Activated CD4-positive, CD25-positive, alpha-beta regulatory T cell (primary cell): ENCODE measurements at regions not wholly inside any gene's neighbourhood (a gene's known extent, or its start where the extent isn't known, plus 50 kb on each side); places are given as distances from the start of the nearest gene placed in this dataset.

ENCODE experiments used
- DNase-seq, 4 experiments: peaks; one replicate each; lab custom pipeline; 2025; lab: John Stamatoyannopoulos, UW

DNA sequence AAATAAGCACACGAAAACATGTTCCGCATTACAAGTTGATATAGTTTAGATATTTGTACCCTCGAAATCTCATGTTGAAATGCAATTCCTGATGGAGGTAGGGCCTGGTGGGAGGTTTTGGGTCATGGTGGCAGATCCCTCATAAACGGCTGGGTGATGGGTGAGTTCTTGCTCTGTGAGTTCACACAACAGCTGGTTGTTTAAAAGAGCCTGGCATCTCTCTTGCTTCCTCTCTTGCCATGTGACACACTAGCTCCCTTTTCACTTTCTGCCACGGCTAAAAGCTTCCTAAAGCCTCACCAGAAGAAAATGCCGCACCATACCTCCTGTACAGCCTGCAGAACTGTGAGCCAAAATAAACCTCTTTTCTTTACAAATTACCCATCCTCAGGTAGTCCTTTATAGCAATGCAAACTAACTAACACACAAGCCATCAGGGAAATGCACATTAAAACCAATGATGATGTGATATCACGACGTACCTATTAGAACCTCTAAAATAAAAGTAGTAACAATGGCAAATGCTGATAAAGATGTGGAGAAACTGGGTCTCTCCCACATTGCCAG is 188.5 kb downstream of the ANAPC1 start:
- DNase-seq: no peak

DNA sequence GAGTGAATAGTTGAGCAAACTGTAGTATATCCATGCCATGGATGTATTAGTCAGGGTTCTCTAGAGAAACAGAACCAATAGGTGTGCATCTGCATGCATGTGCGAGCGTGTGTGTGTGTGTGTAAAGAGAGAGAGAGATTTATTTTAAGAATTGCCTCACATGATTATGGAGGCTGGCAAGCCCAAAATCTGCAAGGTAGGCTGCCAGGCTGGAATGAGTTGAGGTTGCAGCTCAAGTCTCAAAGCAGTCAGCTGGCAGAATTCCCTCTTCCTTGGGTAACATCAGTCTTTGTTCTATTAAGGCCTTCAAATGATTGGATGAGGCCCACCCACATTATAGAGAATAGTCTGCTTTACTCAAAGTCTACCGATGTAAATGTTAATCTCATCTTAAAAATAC is 187.8 kb downstream of the ANAPC1 start:
- DNase-seq: no peak

DNA sequence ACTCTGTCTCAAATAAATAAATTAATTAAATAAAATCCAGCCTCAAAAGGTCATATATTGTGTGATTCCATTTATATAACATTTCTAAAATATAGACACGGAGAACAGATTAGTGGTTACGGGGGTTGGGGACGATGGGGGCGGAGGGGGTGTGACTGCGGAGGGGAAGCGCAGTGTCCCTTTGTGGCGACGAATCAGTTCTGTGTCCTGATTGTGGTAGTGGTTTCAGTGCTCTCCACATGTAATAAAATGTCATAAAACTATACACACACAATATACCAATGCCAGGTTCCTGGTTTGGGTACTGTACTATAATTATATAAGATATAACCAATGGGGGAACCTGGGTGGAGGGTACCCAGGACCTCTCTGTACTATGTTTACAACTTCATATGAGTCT is 186.4 kb downstream of the ANAPC1 start:
- no peak for DNase-seq

DNA sequence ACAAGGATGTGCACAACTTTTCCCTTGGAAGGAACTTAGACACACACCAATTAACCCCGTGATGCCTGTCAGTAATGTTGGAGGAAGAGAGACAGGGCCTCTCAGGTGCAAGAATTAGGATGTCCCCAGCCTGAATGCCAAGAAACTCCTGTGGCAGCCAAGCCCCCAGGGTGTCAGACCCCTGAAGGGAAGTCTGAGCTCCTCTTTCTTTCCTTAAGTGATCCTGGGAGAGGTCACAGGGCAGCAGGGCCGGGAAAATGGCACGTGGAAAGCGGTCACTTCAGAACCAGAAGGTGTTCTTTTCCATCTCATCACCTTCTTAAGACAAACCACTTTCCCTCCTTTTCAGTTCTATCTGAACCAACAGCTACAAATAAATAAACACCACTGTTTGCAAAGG is 185.9 kb downstream of the ANAPC1 start:
- no peak for DNase-seq

DNA sequence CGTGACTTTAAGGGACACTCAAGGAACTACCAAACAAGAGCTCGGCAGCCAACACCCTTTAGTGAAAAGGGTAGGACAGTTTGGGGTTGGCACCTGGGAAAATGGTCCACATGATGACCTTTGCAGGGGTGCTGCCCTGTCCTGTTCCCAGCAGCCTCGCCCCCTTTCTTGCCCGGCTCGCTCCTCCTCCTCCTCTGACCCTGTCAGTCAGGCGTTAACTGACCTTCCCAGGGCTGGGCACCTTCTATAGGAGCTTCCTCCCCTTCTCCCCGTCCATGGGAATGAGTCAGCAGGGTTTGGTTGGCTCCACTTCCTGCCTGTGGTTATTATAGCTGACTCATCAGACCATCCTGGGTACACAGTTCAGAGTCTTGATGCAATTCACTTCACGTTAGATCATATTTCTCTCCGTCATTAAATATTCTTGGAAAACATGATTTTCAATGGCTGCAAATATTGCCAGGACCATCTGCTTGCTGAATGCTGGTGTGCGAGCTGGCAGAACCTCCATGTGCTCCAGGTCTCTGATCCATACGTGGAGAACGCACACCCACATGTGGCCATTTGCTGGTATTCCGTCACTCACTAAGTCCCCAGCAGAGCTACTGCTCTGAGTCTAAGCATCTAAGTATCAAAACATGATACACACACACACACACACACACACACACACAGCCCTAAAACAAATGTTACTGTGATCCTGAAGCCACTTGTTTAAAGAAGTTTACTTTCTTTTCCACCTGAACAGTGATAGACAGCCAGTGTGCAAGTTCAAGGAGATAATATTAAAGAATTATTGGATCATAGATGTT is 185.0 kb downstream of the ANAPC1 start:
- peak in 3 of 4 experiments; percentile 6 to 30 (median 21) for DNase-seq

DNA sequence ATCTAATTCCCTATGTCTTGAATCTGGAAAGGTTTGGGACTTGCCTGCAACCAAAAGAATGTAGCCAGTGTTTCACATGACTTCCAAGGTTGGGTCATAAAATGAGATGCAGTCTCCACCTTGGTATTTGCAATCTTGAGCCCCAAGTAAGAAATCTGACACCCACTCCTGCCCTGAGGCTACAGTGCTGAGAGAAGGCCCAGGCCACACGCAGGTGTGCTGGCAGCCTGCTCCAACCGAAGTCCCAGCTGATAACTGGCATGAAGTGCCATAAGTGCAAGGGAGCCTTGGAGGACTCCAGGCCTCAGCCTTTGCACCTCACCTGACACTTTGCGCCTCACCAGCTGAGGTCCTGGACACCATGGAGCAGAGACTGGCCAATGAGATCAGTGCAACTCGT is 182.7 kb downstream of the ANAPC1 start:
- DNase-seq: no peak

DNA sequence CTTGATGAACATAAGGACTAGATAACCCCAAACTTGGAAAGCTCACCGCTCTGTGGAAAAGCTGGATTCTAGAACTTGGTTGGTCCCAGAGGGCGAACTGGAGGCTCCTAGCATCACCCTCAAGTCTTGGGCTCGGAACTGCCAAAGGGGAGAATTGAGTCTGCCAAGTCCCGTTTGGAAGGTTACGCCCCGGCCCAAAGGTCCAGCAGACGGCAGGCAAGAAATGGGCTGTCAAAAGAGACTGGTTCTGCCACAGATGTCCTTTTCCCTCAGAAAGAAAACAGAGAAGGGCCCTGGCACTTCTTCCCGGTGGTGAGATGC is 182.2 kb downstream of the ANAPC1 start:
- no peak for DNase-seq

DNA sequence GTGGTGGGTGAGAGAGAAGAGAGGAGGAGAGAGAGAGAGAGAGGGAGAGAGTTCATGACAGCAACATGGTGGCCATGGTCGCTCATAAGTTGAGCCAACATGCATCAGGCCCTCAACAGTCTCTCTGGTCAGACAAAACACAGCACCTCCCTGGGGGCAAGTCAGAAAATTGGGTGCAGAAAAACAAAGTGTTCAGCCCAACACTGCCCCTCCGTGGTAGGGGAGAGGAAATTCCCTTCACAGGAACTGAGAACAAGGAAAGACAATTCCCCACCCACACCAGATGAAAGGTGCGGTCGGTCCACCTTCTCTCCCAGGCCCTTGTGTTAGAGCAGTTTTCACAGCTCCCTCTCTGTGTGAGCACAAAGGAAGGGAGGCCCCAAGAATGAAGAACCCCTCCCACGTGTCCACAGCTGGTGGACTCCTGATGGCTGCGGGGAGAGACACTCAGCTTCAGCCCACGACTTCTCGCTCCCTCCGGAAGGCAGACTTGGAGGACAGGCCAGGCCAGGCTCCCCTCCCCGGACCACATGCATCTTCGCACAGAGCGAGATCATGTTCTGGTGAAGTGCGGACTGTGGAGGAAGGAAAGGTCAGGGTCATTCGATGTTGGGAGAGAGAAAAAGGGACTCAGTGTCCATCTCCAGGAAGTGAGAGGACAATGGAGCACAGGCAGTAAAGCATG is 181.7 kb downstream of the ANAPC1 start:
- peak in 3 of 4 experiments; percentile 9 to 35 (median 14) for DNase-seq

DNA sequence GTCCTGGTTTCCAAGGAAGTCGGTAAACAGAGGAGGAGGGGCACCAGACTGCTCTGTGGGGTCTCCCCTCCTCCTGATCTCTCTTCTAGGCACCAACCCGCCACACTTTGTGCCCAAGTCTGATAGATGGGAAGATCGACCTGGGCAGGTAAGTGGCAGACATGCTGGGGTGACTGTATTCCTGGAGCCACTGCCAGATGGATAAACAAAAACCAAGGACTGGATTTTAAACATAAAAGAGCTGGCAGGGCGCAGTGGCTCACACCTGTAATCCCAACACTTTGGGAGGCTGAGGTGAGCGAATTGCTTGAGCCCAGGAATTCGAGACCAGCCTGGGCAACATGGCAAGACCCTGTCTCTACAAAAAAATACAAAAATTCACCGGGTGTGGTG is 181.2 kb downstream of the ANAPC1 start:
- DNase-seq: no peak

DNA sequence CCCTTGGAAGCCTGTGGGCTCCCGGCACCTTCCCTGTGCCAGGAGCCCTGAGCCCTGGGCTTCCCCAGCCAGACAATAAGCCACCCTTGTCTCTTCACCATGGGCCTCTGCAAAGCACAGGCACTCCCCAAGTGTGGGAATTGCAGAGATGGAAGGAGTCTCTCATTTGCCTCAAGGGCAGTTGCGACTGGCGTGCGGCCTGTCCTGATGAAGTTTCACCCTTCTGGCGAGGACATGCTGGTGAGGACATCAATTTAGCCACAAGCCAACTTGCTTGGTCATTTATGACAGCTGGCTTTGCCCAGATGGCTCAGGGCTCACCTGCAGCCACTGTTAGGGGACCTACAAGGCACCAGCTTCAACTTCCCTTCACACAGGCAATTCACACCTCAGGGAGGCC is 180.2 kb downstream of the ANAPC1 start:
- no peak for DNase-seq

DNA sequence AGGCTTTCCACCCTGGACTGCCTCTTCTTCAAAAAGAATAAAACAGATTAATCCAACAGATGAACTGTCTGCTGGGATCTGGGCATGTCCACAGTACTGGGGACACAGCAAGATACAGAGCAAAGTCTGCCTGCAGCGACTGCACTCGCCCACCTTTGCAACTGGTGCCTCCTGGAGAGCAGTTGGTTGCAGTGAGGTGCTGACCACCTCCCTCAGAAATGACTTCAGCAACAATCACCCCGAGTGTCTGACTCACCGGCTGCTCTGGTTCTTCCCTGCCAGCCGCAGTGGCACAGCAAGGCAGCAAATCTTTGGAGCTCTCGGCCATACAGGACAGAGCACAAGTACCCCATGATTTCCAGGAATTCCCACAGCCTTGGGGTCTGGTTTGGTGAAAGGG is 179.7 kb downstream of the ANAPC1 start:
- DNase-seq: no peak

DNA sequence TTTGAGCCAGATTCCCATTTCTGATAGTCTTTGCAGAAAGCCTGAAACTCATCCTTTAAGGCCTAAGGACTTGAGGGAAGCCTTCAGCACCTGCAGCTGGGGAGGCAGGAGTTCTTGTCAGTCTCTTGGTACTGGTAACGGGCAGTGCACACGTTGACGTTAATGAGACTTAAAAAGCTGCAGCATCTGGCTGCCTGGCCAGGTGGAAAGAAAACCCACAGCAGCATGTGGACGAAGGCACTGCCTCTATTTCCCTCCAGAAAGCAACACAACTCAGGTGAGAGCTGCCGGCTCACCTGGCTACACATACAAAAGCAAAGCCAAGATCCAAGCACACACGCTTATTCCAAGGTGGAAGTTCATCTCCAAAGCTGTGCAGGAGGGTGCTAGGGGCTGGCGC is 178.8 kb downstream of the ANAPC1 start:
- no peak for DNase-seq

DNA sequence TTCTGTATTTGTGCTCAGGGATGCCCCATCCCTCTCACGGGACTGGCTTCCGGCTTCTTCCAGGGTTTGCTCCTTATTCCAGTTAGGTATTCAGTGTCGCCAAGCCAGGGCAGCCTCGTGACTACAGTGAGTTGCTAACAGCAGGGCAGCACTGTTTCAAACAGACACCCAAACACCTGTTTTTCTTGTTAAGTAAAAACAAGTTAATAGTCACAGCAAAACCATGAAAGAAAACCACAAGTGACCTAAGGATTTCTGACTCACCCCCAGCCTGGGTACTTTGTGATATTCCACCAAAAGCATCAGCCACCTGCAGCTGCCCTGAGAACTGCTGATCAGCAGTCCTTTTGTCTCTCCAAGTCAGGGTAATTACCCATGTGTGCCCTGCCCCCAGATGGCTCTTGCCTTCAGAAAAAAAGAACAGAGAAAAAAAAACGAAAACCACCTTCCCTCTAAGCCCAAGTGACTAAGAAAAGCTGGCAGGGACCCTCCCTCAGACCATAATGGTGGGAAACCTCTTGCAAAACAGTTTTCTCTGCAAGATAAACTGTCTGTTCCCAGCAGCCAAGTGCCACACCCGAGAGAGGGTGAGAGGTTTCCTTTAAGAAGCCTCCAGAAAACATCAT is 178.2 kb downstream of the ANAPC1 start:
- DNase-seq: peak in 2 of 4 experiments; percentile 5 to 30

DNA sequence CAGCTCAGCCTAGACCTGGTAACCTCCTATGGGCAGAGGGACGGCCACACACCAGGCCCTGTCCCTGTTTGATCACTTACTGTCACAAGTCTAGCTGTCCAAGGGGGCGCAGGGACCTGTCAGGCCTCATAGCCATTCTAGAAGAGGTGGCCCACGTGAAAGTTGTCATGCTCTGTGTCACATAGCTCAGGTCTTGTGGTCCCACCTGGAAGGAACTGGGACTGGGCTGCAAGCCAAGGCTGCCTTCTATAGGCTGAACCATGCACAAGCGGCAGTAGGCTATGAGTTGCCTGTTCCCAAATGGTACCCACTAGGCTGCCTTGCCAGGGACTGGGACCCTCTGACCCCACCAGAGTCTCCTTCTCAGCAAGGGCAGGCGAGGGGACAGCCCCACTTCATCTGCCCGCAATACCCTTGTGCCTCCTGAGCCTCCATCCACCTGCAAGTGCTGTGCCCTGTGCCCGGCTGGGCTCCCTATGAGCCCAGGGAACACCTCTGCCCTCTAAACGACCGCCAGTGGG is 177.5 kb downstream of the ANAPC1 start:
- DNase-seq: no peak

DNA sequence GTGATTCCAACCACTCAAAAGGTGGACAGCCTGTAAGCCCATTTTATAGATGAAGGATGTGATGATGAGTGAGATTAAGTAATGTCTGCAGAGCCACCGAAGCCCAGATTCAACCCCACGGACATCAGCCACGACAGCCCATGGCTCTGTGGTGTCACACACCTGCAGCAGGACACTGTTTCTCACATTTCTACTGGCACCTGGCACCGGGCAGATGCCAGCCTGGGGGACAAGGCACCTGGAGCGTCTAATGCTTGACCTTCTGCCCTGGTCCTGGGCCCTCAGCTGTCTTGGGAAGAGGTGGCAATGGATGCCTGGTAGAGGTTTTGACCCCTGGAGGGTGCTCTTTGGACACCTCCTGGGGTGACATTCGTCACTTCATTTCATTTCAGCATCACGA is 176.3 kb downstream of the ANAPC1 start:
- no peak for DNase-seq

DNA sequence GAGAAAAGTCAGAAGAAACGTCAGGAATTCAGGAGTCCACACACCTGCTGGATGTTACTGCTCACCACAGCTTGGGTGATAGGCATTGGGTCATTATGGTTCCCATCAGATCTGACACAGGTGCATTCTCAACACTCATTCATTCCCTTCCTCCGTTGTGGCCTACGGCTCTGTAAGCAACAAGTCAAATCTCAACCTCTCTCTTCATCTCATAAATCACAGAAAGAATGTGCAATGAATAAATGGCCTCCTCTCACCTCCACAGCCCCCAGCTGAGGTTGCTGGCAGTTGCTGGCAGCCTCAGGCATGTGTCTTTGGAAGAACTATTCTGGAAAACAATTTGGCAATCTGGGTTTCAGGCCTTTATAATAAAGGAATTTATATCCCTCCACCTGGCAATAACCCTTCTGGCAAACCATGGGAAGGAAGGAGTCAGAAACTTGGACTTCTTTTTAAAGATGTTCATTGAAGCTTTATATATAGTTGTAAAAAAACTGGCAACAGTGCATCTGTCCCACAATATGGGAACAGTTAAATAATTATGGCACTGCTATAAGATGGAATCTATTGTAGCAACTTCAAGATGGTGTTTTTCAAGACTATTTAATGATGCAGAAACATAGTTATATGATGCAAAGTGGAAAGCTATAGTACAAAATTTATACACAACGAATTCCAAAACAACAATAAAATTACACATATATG is 175.4 kb downstream of the ANAPC1 start:
- no peak for DNase-seq

DNA sequence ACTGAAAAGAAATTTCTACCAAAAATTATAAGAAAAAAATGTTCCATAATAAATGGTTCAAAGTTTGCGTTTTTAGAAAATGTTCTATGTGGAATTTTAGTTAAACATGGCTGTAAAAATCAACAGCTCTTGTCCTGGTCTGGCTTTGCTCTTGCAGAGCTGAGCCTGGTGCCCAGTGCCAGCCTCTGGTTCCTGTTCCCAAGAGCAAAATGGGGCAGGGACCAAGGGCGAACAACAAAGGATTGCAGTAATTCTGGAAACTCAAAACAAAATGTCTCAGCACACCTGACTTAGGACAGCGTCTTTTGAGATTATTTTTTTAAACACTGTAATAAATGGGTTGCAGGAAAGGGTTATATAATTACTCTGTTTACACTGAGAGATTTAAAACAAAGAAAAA is 174.7 kb downstream of the ANAPC1 start:
- no peak for DNase-seq

DNA sequence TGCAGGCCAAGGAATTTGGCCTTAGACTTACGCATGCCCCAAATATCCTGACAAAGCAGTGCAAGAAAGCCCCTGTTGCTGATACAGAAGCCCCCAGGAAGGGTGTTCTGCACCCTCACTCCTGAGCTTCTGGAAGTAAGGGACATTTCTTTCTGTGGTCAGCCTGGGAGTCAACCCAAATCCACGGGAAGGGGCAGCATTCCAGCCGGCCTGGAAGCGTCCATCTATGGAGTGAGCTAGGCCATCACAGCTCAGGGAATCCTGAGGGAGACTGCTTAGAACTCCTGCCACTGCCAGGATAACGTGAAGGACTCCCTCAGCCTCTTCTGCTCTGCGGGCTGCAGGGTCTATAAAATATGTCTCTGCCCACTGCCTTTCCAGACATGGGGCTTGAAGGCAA is 173.9 kb downstream of the ANAPC1 start:
- no peak for DNase-seq

DNA sequence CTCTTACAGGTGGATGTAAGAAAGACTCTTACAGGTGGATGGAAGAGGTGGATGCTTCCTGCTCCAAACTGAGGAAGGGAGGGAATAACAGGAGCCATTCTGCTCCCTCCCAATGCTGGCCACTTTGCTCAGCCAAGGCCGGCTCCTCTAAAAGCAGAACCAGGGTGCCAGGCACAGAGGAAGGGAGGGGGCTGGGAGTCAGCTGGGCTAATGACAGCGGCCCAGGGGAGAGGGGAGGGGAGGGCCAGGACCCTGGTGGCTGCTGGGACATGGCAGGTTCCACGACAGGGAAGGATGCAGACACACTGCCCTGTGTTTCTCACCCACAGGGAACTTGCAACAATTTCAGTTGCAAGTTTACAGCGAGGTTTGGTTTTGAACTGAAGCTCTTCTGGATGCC is 173.4 kb downstream of the ANAPC1 start:
- no peak for DNase-seq

DNA sequence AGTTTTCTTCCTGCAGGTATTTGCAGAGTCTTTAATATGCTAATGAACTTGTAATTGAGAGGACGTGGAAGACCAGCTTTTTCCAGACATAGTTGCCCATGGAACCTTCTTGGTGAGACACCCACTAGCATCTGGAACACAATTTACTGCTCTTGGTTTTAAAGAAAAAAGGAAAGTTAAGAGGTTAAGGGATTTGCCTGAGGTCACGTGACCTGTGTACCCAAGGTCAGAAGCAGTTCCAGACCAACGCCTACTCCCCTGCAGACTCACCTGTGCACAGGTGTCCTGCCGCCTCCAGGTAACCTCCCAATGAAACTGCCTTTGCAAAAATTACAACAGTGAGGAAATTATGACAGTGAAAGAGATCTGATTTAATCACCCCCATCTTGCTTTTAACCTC is 172.7 kb downstream of the ANAPC1 start:
- no peak for DNase-seq

DNA sequence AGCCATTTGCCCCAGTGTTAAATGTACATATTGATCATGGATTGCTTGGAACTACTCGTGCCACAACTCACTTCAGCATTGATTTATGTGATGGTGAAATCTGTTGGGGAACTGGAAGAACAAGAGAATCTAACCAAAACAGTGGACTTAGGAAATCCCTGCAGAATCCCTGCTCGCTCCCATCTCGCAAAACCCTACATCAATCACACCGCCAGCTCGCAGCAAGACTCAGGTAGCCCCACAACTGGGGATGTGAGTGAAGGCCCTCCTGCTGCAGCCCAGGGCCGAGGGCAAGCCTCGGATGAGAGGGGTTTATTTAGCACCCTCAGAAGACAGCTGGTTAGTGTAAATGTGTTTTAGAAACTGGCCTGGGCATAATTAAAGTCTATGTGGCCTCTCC is 171.6 kb downstream of the ANAPC1 start:
- no peak for DNase-seq

DNA sequence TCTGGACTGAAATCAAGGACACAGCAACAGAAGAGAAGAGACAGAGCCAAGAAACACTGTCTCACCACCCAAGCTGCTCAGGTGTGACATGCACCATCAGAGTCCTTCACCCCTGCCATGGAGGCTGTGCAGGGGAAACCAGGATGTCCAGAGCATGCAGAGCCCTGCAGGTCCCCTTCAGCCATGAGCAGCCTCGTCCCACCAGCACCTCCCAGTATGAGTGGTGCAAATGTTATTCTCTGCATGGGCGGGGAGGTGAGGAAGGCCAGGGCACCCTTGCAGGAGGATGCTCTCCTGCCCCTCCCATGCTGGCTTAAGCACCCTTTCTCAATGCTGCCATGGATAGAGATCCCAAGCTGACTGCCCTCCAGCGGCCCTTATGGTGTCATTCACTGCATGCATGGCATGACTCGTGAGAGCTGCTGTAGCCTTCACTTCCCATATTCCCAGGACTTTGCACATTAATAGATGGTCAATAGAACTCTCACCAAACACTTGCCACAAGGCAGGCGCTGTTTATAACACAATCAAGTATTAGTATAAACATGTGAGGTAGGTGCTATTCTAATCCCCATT is 171.0 kb downstream of the ANAPC1 start:
- no peak for DNase-seq
